HG03520 (cell line): ENCODE measurements at regions not wholly inside any gene's neighbourhood (a gene's known extent, or its start where the extent isn't known, plus 50 kb on each side); places are given as distances from the start of the nearest gene placed in this dataset.

Experiments
- ATAC-seq: cut with Tn5 transposase; IDR thresholded peaks from one replicate; pipeline ENCODE4 v1.9.1; 2021; ENCODE audit warnings: mild to moderate bottlenecking, moderate library complexity; ENCODE audit not compliant: unreplicated experiment

DNA sequence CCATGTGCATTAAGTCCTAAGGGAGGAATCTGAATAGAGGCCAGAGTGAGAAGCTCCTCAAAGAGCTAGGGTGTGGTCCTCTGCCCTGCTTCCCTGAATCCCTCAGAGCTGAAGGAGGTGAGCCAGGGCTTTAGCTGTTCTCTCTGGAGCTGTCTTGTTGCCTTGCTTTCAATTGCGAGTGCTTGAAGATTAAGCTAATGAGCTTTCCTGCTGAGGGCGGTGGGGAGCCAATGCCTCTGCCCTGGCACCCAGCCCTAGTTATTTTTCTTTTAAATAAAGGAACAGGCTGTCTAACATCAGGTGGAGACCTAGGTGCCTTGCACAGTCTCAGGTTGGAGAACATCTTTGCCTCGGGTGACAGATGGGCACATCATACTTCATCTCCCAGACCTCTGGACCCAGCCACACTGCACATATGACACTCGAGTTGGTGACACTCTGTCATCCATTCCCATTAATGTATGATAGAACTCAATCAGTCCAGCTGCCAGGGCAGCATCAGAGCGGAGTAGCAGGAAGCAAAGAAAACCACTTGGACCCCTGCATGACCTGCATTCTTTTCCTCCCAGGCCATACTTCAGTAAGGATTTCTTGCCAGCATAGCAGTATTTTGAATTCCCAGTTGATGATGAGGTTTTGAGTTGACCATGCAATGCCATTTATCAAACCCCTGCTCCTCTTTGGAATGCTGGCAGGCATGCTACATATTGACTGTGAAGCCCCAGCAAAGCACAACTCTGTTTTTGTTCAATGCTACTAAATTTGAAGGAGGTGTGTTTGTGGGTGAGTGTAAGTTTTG is 292.7 kb downstream of the RNF144A start:
- no peak for ATAC-seq

DNA sequence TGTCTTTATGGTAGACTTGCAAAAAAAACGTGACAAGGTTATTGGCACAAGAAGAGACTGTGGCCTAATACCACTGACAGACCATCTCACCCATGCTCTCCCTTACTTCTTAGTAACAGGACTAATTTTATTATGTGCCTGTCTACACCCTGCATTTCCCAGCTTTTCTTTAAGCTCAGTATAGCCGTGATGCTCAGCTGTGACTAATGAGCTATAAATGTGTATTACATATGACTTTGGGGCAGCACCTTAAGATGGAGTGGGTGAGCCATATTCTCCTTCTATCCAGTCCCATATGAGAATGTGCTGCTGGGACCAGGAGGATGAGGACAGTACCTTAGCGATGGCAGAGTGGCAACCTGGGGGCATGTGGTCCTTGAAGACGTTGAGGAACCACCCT is 293.5 kb downstream of the RNF144A start:
- ATAC-seq: no peak

DNA sequence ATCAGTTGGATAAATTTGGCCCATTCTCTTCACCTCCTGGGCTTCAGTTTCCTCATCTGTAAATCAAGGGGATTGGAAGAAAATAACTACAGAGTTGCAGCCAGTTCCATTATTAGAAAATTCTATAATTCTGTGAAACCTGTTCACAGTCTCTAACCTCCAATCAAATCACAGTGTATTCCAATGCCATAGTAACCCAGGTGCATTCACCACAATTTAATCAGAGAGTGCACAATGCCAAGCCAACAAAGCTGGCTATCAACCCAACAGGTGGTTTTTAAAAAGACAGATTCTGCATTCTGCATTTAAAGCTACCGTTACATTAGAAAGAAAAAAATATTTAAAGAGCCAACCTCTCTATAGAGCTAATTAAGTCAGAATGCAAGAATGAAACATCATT is 308.6 kb downstream of the RNF144A start:
- ATAC-seq: no peak

DNA sequence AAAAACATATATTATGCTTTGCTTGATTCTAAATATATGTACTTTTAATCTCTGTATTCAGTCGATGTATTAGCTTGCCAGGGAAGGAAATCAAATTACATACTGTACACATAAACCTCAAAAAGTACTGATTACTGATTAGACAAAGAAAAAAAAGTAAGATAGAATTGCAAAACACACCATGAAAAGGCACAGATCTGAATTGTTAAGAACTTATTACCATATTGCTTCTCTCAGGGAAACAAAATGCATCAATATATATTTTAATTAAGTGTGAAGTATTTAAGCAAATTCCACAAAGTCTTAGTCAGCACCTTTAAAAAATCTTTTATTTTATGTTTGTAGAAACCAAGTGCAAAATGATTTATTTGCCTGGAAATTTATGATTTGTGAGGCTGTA is 309.3 kb downstream of the RNF144A start:
- no peak for ATAC-seq

DNA sequence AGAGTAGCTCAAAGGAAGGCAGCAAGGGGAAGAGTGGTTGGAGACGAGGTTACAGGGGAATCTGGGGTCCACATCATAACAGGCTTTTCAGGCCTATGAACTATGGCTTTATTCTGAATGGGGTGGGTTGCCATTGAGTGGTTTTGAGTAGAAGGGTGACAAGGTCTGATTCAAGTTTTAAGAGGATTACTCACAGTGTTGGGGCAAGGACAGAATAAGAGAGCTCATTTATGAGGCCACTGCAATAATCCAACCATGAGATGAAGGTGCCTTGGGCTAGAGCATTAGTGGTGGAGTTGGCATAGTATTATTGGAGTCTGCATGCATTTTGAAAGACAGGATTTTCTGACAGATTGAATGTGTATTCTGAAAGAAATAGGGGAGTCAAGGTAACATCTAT is 315.9 kb downstream of the RNF144A start:
- ATAC-seq: no peak

DNA sequence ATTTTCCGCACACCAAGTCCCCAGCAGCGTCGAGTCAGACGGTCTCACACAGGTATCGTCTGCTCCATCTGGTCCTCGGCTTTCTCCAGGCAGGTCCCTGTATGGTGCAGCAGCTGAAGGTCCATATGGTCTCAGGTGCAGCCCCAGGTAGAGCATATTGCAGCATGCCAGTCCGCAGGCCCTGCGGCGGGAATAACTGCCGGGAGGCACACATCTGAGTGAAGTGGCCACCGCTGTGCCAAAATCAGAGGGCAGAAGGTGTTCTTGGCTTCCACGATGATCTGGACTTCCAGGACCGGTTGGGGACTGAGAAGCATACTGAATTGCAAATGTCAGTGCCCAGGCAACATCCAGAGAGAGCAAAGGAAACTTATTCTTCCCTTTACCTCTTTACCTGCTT is 320.3 kb downstream of the RNF144A start:
- no peak for ATAC-seq

DNA sequence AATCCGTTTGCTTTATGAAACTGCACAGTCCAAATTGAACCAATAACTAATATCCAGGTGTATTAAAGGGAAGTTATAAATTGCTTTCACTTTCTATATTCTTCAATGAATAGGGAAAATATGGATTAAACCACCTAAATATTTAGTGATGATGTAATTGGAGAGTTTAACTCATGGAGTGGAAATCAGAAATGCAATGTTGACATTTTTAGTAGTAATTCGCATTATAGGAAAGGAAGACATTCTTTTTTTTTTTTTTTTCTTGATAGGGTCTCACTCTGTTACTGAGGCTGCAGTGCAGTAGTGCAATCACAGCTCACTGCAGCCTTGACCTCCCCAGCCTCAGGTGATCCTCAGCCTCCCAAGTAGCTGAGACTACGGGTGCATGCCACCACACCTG is 321.9 kb downstream of the RNF144A start:
- ATAC-seq: no peak

DNA sequence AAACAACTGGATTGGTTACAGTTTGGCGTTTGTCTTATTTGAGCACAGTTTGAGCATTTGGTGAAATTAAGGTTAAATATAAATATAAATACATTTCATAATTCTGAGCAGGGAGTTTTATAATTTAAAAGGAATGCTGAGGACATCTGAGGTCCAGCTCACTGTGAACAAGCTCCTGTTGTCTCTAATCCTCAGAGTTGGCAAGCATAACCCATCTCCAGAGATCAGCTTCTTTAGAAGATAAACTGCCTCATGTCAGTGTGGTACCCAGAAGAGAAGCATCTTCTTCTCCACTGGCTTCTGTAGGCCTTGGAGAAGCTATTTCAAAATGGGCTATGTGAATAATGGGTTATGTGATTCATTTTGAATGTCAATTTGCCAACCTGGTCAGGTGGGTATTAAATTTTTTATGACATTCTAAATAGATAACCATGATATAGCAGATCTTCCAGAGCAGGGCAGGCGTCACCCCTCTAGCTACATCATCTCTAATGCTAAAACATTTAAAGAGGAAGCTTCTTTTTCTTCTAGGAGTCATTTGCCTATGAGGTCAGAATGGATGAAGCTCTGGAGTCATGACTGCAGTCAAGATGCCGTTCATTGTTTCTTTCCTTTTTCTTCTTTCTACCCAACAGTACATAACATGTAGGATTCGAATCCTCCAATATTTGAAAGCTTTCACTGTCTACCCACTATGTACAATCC is 324.0 kb downstream of the RNF144A start:
- ATAC-seq: no peak

DNA sequence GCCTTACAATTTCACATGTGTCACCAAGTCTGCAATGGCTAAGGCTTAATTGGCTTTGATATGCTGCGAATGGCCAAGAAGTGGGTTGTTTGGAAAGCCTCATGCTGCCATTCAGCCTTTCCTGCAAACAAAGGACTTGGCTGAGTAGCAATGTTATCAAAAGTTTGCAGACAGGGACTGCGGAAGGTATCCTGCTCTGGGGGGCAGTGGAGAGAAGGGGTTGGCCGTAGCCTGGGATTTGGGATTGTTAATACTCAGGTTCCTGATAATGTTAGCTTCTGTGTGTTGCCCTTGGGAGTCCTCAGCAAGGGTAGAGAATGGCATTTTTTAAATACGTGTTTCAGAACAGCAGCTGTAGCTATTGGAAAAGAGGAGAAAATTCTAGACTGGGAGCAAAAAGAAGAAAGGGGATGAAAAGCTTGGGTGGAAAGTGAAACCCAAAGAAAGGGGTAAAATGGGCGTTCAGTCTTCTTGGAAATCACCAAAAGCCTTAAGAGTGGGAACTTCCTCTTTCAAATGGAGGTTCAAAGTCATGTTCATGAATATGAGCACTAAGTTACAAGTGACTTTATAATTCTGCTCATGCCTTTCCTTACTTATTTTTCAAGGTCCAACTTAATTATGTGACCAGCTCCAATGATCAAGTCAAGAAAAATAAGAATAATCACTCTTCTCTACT is 325.1 kb downstream of the RNF144A start:
- ATAC-seq: no peak

DNA sequence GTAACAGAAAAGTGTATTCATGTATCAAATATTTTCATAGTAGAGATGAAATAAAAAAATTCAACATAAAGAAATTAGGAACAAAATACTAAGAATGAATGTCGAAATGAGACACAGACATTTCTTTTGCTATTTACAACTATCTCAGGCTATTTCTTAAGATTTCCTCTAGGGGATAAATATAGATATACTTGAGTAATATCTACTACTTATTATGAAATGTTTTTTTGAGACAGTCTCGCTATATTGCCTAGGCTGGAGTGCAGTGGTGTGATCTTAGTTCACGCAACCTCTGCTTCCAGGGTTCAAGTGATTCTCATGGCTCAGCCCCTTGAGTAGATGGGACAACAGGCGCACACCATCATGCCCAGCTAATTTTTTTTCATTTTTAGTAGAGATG is 326.1 kb downstream of the RNF144A start:
- no peak for ATAC-seq

DNA sequence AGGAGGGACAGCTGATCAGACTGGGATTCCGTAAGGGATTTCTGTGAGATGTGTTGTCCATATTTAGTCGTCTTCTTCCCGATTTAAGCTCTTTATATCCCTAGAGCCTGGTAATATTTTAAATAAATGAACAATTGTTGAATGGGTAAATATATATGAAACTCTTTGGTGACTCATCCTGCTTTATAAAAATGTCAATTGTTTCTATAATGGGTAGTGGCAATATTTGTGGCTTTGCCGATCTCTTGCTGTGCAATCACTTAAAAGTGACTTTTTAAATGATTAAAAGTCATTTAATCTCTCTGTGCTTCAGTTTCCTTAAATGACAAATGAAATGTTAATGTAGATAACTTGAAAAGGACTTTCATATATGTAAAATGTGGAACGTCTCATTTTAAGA is 339.2 kb downstream of the RNF144A start:
- ATAC-seq: no peak

DNA sequence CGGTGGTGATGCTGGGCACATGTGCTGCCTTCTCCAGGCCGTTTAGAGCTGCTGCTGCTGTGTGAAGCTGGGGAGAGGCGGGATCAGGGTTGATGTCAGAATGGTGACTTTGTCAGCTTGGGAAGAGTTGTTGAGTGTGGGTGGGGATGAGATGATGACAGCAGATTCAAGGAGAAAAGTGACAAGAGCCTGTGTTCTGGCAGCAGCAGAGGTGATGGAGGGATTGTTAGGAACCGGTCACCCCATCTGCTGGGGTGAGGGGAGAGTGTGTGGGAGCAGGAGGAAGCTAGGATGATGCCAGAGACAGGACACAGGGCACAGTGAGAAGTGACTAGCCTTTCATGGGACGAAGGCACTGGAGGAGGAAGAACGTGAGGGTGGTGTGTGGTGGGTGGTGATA is 345.5 kb downstream of the RNF144A start:
- ATAC-seq: no peak

DNA sequence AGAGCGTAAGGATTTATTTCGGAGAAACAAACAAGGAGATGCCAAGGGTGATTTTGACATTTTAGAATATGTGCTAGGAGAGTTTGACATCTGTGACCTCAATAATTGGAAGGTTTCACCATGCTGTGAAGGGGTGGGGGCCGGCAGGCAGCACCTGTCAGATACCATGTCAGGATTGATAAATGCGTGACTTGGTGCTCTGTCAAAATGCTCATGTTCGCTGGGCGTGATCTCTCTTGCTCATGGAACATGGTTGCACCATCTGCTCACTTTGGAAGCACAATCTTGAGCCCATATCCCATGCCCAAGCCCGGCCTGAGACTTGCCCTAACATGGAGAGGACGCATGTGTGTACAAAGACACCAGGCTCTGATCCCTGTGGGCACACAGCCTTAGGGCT is 347.6 kb downstream of the RNF144A start:
- no peak for ATAC-seq

DNA sequence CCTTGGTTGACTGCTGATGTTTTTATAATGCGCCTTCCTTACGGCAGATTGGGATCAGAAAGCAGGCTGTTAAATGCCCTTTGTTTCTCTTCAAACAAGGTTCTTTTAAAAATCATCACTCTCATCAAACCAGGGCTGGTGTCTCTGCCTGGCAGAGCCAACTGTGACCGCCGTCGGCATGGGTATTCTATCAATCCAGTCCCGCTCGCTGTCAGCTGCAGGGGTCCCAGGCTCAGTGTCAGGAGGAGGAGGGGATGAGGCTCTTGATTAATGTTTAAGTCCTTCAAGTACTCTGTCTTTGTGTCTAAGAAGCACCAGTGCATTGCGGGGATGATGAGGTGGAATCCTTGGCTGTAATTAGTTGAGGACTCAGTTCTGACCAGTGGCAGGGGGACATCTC is 348.1 kb downstream of the RNF144A start:
- ATAC-seq: no peak

DNA sequence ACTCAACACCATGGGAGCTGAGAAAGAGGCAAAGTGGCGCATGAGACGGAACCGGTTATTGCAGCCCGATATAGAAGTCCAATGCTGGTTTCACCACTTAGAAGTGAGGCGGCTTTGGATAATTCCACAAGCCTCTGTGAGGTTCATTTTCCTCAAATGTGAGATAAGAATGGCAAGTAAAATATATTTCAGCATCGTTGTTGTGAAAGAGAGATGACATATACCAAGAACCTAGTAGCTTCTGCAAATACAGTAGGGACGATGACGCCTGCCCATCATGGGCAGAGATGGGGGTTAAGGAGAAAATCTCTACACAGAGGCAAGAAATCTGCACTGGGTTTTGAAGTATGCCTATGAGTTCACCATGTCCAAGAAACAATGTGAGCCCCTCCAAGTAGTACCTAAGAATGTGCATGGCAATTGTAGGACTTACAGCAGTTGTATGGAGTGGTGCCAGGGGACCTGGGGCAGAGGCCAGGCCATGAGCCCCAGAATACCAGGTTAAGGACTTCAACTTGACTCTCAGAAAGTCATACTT is 352.0 kb downstream of the RNF144A start:
- no peak for ATAC-seq

DNA sequence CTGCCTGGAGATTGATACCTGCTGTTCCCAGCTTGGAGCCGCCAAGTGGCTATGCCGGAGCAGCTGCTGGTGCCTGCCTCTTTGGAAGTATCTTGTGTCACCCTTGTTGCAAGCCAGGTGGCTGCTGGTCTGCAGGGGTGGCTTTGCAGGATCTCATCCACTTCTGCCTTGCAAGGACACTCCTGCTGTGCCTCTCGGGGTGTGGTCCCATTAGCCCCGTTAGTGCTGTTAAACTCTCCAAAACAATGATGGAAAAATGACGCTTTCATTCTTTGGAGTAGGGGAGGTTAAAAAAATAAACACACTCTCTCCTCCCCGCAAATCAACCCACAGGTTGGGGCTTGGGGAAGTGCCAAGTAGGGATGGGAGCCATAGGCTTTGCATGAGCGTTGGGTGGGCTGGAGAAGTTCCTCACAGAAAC is 352.8 kb downstream of the RNF144A start:
- no peak for ATAC-seq

DNA sequence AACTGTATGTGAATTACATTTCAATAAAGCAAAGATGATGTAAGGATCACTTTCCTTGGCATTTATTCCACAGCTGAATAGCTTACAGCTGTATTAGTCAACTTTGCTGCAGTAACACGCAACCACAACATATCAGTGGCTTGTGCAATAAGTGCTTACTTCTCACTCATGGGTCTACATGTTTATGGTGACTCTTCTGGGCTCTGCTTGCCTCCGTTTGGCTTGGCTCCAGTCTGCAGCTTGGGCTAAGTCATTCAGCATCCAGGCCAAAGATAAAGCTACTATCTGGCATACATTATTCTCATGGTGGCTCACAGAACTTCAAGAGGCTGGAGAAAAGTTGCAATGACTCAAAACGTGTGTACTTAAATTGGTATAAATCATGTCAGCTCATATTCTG is 355.0 kb downstream of the RNF144A start:
- no peak for ATAC-seq

DNA sequence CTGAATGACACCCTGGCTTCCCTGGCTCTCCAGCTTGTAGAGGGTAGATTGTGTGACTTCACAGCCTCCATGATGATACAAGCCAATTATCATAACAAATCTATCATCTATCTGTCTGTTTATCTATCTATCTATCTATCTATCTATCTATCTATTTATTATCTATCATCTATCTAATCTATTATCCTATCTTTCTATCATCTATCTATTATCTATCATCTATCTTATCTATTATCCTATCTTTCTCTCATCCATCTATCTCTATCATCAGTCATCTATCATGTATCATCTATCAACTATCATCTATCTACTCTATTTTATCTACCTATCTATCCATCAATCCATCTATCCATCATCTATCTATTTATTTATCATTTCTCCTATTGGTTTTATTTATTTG is 361.8 kb downstream of the RNF144A start:
- no peak for ATAC-seq

DNA sequence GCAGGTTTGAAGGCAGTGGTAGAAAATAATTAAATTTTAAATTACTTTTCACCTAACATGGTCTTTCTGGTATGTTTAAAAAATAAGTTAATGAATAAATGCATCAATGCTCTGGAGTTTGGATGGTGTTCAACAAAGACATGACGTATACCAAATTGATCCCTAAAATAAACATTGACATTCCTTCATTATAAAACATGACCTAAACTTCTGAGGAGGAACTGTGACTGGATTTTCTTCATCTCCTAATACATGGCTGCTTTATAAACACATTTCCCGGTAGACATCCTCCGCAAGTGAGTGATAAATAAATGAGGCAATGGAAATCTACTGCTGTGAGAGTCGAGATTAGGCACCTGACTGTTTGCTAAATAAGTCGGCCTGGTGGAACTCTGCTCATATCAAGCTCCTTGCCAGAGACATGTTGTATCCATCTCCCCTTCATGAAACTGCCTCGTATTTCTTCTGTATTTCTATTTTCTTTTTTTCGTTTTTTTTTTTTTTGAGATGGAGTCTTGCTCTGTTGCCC is 362.3 kb downstream of the RNF144A start:
- no peak for ATAC-seq

DNA sequence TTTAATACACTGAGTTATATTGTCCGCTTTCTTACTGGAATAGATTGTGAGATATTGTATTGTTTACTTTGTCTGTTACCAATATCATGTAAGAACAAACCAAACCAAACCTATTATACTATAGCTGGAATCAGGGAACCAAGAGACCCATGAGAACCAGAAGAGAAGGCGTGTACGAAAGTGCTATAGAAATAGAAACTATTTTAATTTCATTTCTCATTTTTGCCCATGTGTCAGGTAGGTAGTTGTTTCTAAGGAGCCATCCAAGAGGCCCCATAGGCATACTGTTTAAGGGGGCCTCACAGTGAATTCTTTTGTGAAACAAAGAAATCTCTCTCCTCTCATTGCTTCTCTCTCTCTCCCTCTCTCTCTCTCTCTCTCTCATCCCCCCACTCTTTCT is 363.6 kb downstream of the RNF144A start:
- ATAC-seq: no peak
